ENCODE measurements at regions not wholly inside any gene's neighbourhood (a gene's known extent, or its start where the extent isn't known, plus 50 kb on each side); places are given as distances from the start of the nearest gene placed in this dataset.

- TF ChIP-seq EZH2 (IDR thresholded peaks at IDR 0.05; ENCODE audit: low read length, unreplicated experiment) (no peak), CTCF (conservative IDR thresholded peaks at IDR 0.05; ENCODE audit: low read depth, low read length) (no peak), EZH2phosphoT487 (IDR thresholded peaks at IDR 0.05; ENCODE audit: borderline replicate concordance, low read length) (no peak)
These were observed 584.2 kb upstream of the SLITRK1 start for GRCh38 chr13:84466461-84466860.
